ENCODE measurements at regions not wholly inside any gene's neighbourhood (a gene's known extent, or its start where the extent isn't known, plus 50 kb on each side); places are given as distances from the start of the nearest gene placed in this dataset.
A peak's percentile ranks its signal among the peaks of the same experiment; 100 is the strongest.

- peak; percentile 94 for DNase-seq
These were observed 66.4 kb upstream of the HHIP start for GRCh38 chr4:144579411-144580030.

- DNase-seq = no peak
These were observed 65.5 kb upstream of the HHIP start for GRCh38 chr4:144580430-144580829.

GRCh38 chr4:144582105-144582850 lies 63.7 kb upstream of the HHIP start:
- peak; percentile 88 for DNase-seq

- peak; percentile 65 for DNase-seq
These were observed 63.0 kb upstream of the HHIP start for GRCh38 chr4:144582975-144583374.

- DNase-seq = peak; percentile 71
These were observed 62.3 kb upstream of the HHIP start for GRCh38 chr4:144583658-144584057.

- peak; percentile 28 for DNase-seq
These were observed 61.5 kb upstream of the HHIP start for GRCh38 chr4:144584428-144584827.

GRCh38 chr4:144589512-144589911 lies 56.4 kb upstream of the HHIP start:
- no peak for DNase-seq

GRCh38 chr4:144590020-144590419 lies 55.9 kb upstream of the HHIP start:
- DNase-seq = no peak

- DNase-seq = peak; percentile 85
These were observed 54.6 kb upstream of the HHIP start for GRCh38 chr4:144591401-144591800.

DNA sequence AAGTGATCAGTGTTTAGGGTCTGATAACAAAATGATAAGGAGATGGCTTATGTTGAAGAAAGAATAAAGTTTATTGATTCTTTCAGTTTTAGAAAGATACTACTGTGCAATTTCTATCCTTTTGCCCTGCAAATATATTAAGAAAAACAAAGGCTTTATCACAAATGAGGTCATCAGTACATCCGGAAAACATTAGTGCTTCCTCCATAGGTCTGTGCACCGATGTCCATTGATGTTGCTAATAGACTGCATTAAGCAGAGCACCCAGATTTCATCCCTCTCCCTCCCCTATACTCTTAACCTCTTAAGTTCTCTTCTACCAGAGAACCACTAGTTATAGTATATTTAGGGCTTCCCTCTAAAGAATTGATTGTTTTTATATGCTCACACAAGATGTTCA lies 53.7 kb upstream of the HHIP start:
- no peak for DNase-seq

DNA sequence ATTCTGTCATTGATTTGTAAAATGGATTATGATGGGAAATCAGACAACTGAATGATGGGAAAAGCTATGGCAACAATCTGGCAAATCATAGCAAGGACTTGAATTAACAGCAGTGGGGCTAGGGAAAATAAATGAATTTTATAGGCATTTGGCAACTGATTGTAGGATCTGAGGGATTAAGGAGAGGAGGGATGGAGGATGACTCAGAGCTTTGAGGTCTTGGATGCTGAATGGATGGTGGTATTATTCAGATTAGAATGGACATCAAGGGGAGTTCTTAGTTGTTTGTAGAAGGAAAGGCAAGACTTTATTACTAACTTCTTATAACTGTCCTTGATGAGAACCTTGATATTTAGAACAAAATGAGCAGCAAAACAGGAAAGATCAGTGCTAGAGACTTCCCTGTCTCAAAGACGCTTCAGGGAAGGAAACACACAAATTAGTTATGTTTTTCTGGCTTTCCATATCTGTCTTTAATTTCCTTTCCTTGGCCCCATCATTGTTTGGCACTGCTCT lies 51.4 kb upstream of the HHIP start:
- peak; percentile 63 for DNase-seq

GRCh38 chr4:144595681-144596080 lies 50.3 kb upstream of the HHIP start:
- DNase-seq = no peak

Measured in fibroblast of skin of back (primary cell).